Fibroblast of villous mesenchyme (primary cell): ENCODE measurements at regions not wholly inside any gene's neighbourhood (a gene's known extent, or its start where the extent isn't known, plus 50 kb on each side); places are given as distances from the start of the nearest gene placed in this dataset.
A peak's percentile ranks its signal among the peaks of the same experiment; 100 is the strongest.

Experiments used
- DNase-seq: peaks from one replicate; pipeline ENCODE4 v3.0.0-alpha.2; 2010; ENCODE audit warnings: low read depth
- H3K4me3 ChIP-seq: 2 replicates; pipeline ENCODE4 v1.5.1; 2011; ENCODE audit warnings: low read depth, mild to moderate bottlenecking, low read length
- CTCF ChIP-seq: IDR thresholded peaks from 2 replicates; pipeline ENCODE4 v1.5.1; 2012; ENCODE audit warnings: low read depth, mild to moderate bottlenecking, low read length; ENCODE audit not compliant: insufficient read depth

- no peak for TF ChIP-seq CTCF
- DNase-seq, result no peak
- no peak overlapping the region for H3K4me3 ChIP-seq
These were observed 121.1 kb downstream of the CAND1 start for GRCh38 chr12:67390273-67390672.

- TF ChIP-seq CTCF, result no peak
- DNase-seq, result peak; percentile 38
- no peak overlapping the region for H3K4me3 ChIP-seq
These were observed 121.9 kb downstream of the CAND1 start for GRCh38 chr12:67391034-67391433.

GRCh38 chr12:67391656-67392055, 122.5 kb downstream of the CAND1 start:
- DNase-seq, result no peak
- H3K4me3 ChIP-seq, result no peak overlapping the region
- TF ChIP-seq CTCF, result no peak

GRCh38 chr12:67394550-67394949, 125.4 kb downstream of the CAND1 start:
- peak; percentile 35 for TF ChIP-seq CTCF
- DNase-seq, result peak; percentile 41
- no peak overlapping the region for H3K4me3 ChIP-seq

GRCh38 chr12:67400742-67401141, 131.6 kb downstream of the CAND1 start:
- H3K4me3 ChIP-seq, result no peak overlapping the region
- TF ChIP-seq CTCF, result no peak
- DNase-seq, result no peak

GRCh38 chr12:67410246-67410645, 141.1 kb downstream of the CAND1 start:
- DNase-seq, result no peak
- no peak for TF ChIP-seq CTCF
- no peak overlapping the region for H3K4me3 ChIP-seq

GRCh38 chr12:67410667-67411067, 141.5 kb downstream of the CAND1 start:
- DNase-seq, result no peak
- no peak for TF ChIP-seq CTCF

More at GRCh38 chr12:67410667-67411067, 141.5 kb downstream of the CAND1 start:
- H3K4me3 ChIP-seq, result no peak overlapping the region
